ENCODE measurements at regions not wholly inside any gene's neighbourhood (a gene's known extent, or its start where the extent isn't known, plus 50 kb on each side); places are given as distances from the start of the nearest gene placed in this dataset.

DNA sequence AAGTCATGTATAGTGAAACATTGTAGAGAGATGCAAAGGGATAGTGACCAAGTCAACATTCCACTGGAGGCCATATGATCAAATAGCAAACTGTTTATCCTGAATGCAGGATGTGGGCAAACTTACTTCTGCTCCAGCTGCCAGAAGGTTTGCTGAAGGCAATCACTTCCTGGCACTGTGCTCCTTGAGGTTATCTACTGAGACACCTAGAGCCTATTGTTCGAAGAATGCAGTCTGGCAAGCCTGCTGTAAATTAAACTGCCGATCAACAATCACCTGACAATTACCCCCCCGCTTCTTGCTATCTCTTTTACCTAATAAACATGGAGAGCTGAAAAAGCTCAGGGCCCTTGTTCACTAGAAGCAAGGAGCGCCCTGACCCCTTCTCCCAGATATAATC lies 139.4 kb upstream of the B3GALT2 start:
- no peak overlapping the region for H3K4me3 ChIP-seq (ENCODE audit: low read depth, low read length, poor library complexity, severe bottlenecking)
- H3K27me3 ChIP-seq (ENCODE audit: insufficient read depth, low read length): no peaks in the 10 kb centered on the region
- TF ChIP-seq, protein P1, sequence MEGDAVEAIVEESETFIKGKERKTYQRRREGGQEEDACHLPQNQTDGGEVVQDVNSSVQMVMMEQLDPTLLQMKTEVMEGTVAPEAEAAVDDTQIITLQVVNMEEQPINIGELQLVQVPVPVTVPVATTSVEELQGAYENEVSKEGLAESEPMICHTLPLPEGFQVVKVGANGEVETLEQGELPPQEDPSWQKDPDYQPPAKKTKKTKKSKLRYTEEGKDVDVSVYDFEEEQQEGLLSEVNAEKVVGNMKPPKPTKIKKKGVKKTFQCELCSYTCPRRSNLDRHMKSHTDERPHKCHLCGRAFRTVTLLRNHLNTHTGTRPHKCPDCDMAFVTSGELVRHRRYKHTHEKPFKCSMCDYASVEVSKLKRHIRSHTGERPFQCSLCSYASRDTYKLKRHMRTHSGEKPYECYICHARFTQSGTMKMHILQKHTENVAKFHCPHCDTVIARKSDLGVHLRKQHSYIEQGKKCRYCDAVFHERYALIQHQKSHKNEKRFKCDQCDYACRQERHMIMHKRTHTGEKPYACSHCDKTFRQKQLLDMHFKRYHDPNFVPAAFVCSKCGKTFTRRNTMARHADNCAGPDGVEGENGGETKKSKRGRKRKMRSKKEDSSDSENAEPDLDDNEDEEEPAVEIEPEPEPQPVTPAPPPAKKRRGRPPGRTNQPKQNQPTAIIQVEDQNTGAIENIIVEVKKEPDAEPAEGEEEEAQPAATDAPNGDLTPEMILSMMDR (IDR thresholded peaks at IDR 0.05; ENCODE audit: low read length): no peak
- no peak for TF ChIP-seq EZH2 (IDR thresholded peaks at IDR 0.05; ENCODE audit: borderline replicate concordance, low read length)
- H3K9ac ChIP-seq (ENCODE audit: low read length): no peak overlapping the region
- H3K79me2 ChIP-seq (ENCODE audit: insufficient read depth, low read length): no peaks in the 10 kb centered on the region
- H4K20me1 ChIP-seq (ENCODE audit: insufficient read depth, low read length): no peaks in the 10 kb centered on the region
- no peak overlapping the region for H3K4me2 ChIP-seq (ENCODE audit: low read length)
- no peaks in the 10 kb centered on the region for H3K4me1 ChIP-seq (ENCODE audit: insufficient read depth, low read length, severe bottlenecking)
- peaks cover 3% of the 10 kb centered on the region; the same call in 1 of the 2 replicates for H3K9me3 ChIP-seq (ENCODE audit: low read length)
- H3K9me2 ChIP-seq (ENCODE audit: low read depth, low read length): no peaks in the 10 kb centered on the region
- H3K36me3 ChIP-seq (ENCODE audit: insufficient read depth, low read length): no peaks in the 10 kb centered on the region
- H3F3A ChIP-seq (ENCODE audit: insufficient read depth, low read length): no peaks in the 10 kb centered on the region
- no peak overlapping the region for H2AFZ ChIP-seq (ENCODE audit: low read length)
- no peak overlapping the region for H3K27ac ChIP-seq (ENCODE audit: low read depth, low read length, poor library complexity, severe bottlenecking)

DNA sequence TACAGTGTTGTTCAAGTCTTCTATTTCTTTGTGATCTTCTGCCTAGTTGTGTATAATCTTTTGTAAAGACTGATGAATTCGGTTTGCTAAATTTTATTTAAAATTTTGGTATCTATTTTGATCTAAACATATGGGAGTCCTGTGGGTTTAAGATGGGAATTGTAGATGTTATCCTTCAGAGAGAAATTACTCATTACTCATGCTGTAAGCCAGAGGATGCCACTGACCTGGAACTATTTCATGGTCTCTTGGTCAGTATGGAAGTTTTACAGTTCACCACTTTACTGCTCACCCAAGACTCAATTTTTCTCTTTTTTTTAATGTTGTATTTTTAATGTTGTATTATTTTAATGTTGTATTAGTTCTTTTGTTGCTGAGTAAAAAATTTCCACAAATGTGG lies 138.6 kb upstream of the B3GALT2 start:
- Histone ChIP-seq H2AFZ (ENCODE audit: low read length) (no peak overlapping the region), H4K20me1 (ENCODE audit: insufficient read depth, low read length) (no peaks in the 10 kb centered on the region), H3K79me2 (ENCODE audit: insufficient read depth, low read length) (no peaks in the 10 kb centered on the region), H3F3A (ENCODE audit: insufficient read depth, low read length) (no peaks in the 10 kb centered on the region), H3K9ac (ENCODE audit: low read length) (no peak overlapping the region), H3K36me3 (ENCODE audit: insufficient read depth, low read length) (no peaks in the 10 kb centered on the region), H3K27ac (ENCODE audit: low read depth, low read length, poor library complexity, severe bottlenecking) (no peak overlapping the region), H3K4me2 (ENCODE audit: low read length) (no peak overlapping the region), H3K9me3 (ENCODE audit: low read length) (peaks cover 3% of the 10 kb centered on the region; the same call in 1 of the 2 replicates), H3K4me3 (ENCODE audit: low read depth, low read length, poor library complexity, severe bottlenecking) (no peak overlapping the region), H3K4me1 (ENCODE audit: insufficient read depth, low read length, severe bottlenecking) (no peaks in the 10 kb centered on the region), H3K27me3 (ENCODE audit: insufficient read depth, low read length) (no peaks in the 10 kb centered on the region), H3K9me2 (ENCODE audit: low read depth, low read length) (no peaks in the 10 kb centered on the region)
- TF ChIP-seq EZH2 (IDR thresholded peaks at IDR 0.05; ENCODE audit: borderline replicate concordance, low read length): no peak

DNA sequence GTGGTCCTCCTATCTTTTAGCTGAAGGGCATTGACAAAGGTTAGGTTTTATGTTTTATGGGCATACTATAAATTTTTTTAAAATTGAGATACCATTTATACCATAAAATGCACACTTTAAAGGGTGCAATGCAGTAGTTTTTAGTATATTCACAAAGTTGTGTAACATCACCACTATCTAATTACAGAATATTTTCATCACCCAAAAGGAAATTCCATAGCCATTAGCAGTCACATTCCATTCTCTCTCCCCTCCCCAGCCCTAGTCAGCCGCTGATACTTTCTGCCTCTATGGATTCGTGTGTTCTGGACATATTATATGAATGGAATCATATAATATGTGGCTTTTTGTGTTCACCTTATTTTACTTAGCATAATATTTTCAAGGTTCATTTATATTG lies 135.8 kb upstream of the B3GALT2 start:
- H2AFZ ChIP-seq (ENCODE audit: low read length): no peak overlapping the region
- no peaks in the 10 kb centered on the region for H3F3A ChIP-seq (ENCODE audit: insufficient read depth, low read length)
- no peak overlapping the region for H3K4me2 ChIP-seq (ENCODE audit: low read length)
- 0 out of 2 replicates have a peak, but pooled peaks cover 4% of the 10 kb centered on the region for H3K9me3 ChIP-seq (ENCODE audit: low read length)
- no peaks in the 10 kb centered on the region for H4K20me1 ChIP-seq (ENCODE audit: insufficient read depth, low read length)
- H3K4me1 ChIP-seq (ENCODE audit: insufficient read depth, low read length, severe bottlenecking): no peaks in the 10 kb centered on the region
- TF ChIP-seq, protein P1 (IDR thresholded peaks at IDR 0.05; ENCODE audit: low read length): no peak
- TF ChIP-seq EZH2 (IDR thresholded peaks at IDR 0.05; ENCODE audit: borderline replicate concordance, low read length): no peak
- no peak overlapping the region for H3K27ac ChIP-seq (ENCODE audit: low read depth, low read length, poor library complexity, severe bottlenecking)
- no peak overlapping the region for H3K9ac ChIP-seq (ENCODE audit: low read length)
- no peaks in the 10 kb centered on the region for H3K36me3 ChIP-seq (ENCODE audit: insufficient read depth, low read length)
- no peaks in the 10 kb centered on the region for H3K9me2 ChIP-seq (ENCODE audit: low read depth, low read length)
- H3K4me3 ChIP-seq (ENCODE audit: low read depth, low read length, poor library complexity, severe bottlenecking): no peak overlapping the region
- H3K27me3 ChIP-seq (ENCODE audit: insufficient read depth, low read length): no peaks in the 10 kb centered on the region
- no peaks in the 10 kb centered on the region for H3K79me2 ChIP-seq (ENCODE audit: insufficient read depth, low read length)

DNA sequence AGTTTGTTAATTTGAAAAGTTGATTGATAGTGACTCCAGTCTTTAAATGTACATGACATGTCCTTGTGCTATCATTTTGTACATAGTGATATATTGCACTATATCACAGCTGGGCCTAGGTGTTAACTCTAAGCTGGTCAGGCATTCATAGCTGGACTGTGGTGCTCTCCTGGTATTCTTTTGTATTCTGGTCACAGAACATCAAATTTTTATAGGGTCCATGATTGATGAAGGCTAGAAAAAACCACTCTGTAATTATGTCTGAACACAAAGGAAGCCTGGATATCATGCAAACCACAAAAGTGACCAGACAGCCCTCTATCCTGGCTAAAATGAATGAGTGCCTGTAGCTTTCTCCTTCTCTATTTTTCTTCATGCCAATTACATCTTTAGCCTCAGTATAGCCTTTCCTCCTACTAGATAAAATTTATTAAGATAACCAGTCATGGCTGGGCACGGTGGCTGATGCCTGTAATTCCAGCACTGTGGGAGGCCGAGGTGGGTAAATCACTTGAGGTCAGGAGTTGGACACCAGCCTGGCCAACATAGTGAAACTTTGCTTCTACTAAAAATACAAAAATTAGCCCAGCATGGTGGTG lies 134.9 kb upstream of the B3GALT2 start:
- H3K27ac ChIP-seq (ENCODE audit: low read depth, low read length, poor library complexity, severe bottlenecking): no peak overlapping the region
- H3K27me3 ChIP-seq (ENCODE audit: insufficient read depth, low read length): no peaks in the 10 kb centered on the region
- 0 out of 2 replicates have a peak, but pooled peaks cover 4% of the 10 kb centered on the region for H3K9me3 ChIP-seq (ENCODE audit: low read length)
- no peak overlapping the region for H3K4me3 ChIP-seq (ENCODE audit: low read depth, low read length, poor library complexity, severe bottlenecking)
- no peak overlapping the region for H2AFZ ChIP-seq (ENCODE audit: low read length)
- H4K20me1 ChIP-seq (ENCODE audit: insufficient read depth, low read length): no peaks in the 10 kb centered on the region
- H3F3A ChIP-seq (ENCODE audit: insufficient read depth, low read length): no peaks in the 10 kb centered on the region
- no peak overlapping the region for H3K4me2 ChIP-seq (ENCODE audit: low read length)
- H3K4me1 ChIP-seq (ENCODE audit: insufficient read depth, low read length, severe bottlenecking): no peaks in the 10 kb centered on the region
- H3K36me3 ChIP-seq (ENCODE audit: insufficient read depth, low read length): no peaks in the 10 kb centered on the region
- no peak overlapping the region for H3K9ac ChIP-seq (ENCODE audit: low read length)
- no peaks in the 10 kb centered on the region for H3K79me2 ChIP-seq (ENCODE audit: insufficient read depth, low read length)
- no peak for TF ChIP-seq EZH2 (IDR thresholded peaks at IDR 0.05; ENCODE audit: borderline replicate concordance, low read length)
- TF ChIP-seq, protein P1 (IDR thresholded peaks at IDR 0.05; ENCODE audit: low read length): no peak
- no peaks in the 10 kb centered on the region for H3K9me2 ChIP-seq (ENCODE audit: low read depth, low read length)
